Hematopoietic multipotent progenitor cell treated with erythropoietin and hydrocortisone succinate and interleukin-3 and kit ligand, for 15 days (in vitro differentiated cells): ENCODE measurements at regions not wholly inside any gene's neighbourhood (a gene's known extent, or its start where the extent isn't known, plus 50 kb on each side); places are given as distances from the start of the nearest gene placed in this dataset.

Experiments
- DNase-seq: peaks from one replicate; pipeline ENCODE4 v3.0.0-alpha.2; 2015; ENCODE audit warnings: low spot score

DNA sequence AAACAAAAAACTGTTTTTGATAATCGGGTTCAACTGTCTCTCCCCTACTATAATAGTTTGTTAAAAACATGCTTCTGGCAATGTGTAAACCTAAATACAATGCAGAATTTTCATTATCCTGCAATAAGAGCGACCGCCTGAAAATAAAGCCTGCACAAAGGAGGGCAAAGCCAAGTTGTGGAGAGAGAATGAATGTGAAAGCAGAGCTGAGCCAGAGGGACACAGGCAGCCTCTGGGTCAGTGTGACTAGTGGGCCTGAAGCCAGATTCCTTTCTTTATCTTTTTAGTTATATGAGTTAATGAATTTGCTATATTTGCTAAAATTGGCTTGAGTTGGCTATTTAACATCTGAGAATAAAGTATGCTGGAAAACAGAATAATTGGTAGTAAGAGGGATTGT, 615.2 kb downstream of the PLA2G4A start:
- DNase-seq: no peak

- no peak for DNase-seq
Measured at GRCh38 chr1:187445066-187445465, 616.3 kb downstream of the PLA2G4A start.

DNA sequence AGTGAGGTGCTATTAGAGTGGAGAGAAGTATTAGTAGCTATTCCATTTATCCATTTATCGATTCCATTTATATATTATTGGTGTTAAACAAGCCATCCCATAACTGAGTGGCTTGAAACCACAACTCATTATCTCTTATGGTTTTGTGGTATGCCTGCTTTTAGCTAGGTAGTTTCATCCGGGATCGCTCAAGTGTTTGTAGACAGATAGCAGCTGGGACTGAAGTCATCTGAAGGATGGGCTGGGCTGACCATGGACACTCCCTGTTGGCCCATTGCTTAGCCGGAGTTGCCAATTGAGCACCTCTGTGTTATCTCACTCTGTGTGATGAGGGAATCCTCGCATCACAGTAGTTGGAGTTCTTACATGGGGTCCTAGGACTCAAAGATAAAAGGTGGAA, 622.5 kb downstream of the PLA2G4A start:
- no peak for DNase-seq

- no peak for DNase-seq
Measured at GRCh38 chr1:187454010-187454409, 625.3 kb downstream of the PLA2G4A start.

DNA sequence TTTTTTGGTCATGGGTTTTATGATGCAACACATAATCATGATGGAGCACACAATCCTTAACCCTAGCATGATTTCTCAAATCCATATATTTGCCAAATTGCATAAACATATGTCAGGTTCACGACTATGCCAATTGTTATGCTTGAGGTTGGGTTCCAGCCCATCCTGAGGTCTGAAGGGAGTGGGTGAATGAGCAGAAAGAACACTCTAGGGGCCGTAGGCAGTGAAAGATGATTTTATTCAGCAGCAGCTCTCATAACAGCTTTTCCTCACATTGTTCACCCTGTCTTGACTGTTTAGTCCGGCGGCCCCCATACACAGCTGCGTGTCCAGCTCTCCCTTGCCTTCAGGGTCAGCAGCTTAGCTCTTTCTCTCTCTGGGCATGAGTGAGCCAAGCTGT, 627.7 kb downstream of the PLA2G4A start:
- no peak for DNase-seq

DNA sequence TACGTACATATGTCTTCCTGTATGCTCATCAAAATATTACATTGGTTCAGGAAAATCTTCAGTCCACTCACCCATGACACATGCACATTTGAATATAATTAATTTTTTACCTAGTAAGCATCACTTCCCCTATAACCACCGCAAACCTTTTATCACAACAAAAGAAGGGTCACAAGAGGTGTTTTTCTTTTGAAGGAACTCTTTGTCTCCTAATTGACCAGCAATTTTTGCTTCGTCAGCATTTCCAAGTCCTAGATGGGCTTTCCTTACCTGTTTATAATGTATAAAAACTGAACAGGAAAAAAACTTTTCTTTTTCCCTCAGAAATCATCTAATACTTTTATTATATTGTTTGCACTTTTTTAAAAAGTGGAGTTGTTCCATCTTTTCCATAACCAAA, 631.3 kb downstream of the PLA2G4A start:
- DNase-seq: no peak

DNA sequence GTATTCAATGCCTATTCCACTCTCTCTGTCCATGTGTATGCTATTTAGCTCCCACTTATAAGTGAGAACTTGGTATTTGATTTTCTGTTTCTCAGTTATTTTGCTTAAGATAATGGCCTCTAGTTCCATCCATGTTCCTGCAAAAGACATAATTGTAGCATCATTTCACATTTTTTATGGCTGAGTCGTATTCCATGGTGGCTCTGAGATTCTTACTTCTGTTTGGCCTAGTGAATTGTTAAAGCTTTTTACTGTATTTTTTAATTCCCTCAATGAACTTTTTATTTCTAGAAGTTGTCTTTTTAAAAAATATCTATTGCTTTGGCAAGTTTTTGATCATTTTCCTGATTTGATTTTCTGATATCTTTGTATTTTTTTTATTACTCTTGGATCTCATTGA, 635.6 kb downstream of the PLA2G4A start:
- no peak for DNase-seq

DNA sequence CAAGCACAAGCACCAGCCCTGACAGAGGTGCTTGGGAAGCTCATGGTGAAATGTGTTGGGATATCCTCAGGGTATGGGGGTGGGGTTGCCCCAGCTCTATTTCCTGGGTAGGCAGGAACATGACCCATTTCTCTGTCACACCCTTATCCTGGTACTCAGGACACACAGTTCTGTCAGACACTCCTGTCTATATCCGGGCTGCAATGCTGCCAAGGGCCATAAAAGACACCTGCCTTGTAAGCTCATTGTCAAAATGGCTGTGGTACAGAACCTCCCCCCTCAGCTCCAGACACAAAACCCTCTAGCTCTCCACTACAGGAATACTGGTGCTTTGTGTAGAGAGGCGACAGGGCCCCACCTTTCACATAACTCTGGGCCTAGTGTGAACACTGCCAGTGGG, 636.7 kb downstream of the PLA2G4A start:
- DNase-seq: no peak

GRCh38 chr1:187469836-187470235, 641.1 kb downstream of the PLA2G4A start:
- no peak for DNase-seq

DNA sequence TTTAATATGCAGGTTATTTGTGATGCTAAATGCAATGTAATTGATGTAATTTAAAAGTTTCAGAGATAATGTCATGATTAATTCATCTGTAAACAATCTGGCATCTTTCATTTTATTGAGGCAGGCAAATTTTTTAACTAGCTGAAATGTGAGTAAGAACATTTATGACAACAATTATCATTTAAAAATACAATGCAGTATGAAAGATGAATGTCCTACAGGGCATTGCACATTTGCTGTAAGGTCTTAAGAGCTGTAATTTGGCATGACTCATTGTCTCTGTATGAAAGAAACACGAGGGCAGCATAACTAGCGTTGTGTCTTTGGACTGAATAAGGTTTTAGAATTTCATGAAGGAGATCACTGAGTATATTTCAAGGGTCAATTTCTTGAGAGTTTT, 642.8 kb downstream of the PLA2G4A start:
- DNase-seq: no peak

DNA sequence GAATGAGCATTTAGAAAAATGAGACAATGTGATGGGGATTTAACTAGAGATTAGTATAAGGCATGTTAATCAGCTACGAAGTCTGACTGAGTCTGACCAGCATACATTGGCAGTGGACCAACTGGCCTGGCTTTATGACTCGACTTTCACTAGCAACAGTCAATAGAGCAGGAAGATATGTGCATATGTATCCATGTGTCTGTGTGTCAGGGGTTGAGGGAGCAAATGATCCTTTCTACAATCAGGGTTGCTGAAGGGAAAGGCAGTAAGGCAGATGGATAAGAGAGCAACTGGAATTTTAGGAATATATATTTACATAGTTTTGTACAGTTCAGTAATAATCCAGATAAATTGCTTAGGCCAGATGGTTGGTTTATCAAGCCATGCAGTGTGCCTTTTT, 645.6 kb downstream of the PLA2G4A start:
- DNase-seq: no peak

DNA sequence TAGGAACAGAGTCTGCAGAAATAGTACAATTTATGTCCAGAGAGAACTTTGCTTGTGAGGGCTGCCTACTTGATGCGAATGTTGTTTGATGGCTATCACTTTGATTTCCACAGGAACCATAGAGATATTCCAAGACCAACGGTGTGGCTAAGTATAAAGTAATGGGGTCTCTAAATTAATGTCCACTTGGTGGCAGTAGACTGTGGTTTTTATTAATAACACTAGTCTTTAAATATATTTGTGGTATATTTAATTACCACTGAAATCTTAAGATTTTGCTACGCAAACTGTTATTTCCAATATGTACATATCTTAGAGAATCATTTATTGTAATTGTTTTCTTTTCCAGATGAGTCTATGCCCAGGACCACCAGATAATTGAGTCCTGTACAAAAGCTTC, 647.9 kb downstream of the PLA2G4A start:
- DNase-seq: no peak

DNA sequence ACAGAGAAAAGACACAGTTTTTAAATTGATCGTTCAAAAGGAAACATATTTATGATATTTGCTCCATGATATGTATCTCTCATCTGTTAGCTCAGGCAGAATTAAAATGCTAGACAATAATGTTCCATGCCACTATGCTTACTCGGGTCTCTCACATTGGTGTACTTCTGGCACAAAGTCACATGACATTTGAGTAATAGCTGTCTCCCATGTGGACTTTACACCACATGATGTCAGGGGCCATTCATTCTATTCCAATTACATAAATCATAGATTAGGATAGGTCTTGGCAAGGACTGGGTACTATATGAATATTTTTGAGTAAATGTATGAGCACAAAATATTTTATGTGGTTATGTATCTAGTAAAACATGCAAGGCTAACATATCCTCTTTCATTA, 648.4 kb downstream of the PLA2G4A start:
- no peak for DNase-seq

- DNase-seq: no peak
Measured at GRCh38 chr1:187477535-187477934, 648.8 kb downstream of the PLA2G4A start.

DNA sequence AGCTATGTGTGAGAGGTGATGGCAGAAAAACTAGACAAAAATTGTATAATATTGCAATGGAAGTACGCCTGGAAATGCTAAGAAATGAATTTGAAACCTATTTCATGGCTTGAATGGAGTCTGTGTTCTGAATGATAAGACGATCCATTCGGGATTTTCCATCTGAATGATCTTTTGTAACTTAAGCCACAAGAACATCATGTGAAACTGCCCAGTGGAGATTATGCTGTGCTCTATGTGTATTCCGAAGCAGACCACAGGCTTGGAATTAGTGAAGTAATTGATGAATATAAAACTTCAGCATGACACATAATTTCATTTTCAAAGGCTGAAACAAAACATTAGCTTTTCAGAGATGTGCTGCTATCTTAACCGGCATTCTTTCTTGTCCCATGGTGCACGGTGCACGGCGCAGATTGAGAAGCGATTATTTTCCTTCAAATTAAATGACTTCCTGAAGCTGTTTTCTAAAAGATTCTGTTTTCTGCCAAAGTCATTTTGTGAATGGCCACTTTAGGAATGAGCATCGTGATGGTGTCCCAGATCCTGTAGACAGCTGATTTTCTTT, 652.9 kb downstream of the PLA2G4A start:
- DNase-seq: no peak

GRCh38 chr1:187490266-187490665, 661.5 kb downstream of the PLA2G4A start:
- no peak for DNase-seq

DNA sequence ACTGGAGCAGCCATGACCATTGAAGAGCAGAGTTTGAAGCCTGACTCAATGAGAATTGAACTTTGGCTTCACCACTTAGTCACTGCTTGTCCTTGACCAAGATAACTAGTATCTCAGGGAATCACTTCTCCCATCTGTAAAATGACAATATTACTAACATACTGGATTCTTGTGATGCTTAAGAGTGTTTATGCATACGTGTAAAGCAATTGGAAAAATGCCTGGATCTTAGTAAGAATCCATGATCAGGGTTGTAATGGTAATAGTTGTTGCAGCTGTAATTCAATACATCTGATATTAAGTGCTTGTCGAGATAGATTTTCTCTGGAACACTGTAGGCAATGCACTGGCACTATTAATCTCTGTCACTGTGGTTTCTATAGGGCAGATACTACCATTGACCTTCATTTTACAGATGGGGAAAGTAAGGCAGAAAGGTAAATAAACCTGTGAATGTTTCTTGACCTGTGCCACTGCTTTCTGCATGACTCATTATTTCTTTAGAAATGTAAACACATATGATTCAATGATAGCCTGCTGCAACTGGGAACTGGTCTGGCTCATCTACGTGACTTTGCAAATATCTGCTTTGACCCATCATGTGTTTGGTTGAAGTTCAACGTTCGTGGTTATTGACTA, 662.5 kb downstream of the PLA2G4A start:
- DNase-seq: no peak

DNA sequence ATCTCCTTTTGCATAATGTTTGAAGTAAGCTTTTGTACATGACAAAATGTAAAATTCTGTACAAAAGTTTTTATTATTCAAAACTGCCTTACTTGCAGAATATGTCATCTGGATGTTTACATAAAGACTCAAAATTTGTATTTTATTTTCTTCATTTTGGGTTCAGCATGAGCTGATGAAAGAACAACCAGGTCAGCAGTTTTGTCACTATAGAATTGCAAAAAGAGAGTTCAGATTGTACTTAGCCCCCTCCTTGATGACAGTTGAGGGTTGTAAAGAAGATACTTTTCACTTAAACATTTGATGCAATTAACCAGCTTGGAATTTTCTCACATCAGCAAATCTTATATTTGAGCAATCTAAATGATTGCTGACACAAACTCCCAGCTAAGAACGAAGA, 669.3 kb downstream of the PLA2G4A start:
- DNase-seq: no peak

DNA sequence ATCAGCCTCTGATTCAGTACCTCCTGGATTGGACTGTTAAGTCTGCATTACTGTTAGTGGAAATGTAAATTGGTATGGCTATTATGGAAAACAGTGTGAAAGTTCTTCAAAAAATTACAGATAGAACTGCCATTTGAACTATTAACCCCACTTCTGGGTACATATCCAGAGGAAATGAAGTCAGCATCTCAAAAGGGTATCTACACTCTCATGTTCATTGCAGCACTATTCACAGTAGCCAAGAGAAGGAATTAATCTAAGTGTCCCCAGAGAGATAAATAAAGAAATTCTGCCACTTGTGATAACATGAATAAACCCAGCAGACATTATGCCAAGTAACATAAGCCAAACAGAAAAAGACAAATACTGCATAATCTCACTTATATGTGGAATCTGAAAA, 676.0 kb downstream of the PLA2G4A start:
- no peak for DNase-seq

GRCh38 chr1:187509091-187509490, 680.3 kb downstream of the PLA2G4A start:
- no peak for DNase-seq

DNA sequence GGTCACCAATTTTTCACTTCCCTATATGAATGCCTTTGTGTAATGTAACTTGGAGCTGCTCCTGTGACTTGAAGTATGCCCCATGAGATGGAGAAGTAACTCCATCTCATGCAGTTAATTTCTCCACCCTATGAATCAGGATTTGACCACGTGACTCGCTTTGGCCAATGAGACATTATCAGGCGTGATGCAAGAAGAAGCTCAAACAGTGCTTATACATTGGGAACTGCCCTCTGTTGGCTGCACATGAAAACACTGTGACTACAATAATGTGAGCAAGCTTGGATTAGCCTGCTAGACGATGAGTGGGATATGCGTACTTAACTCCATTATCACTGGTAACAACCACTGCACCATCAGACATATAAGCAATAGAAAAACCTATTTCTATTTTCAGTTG, 684.4 kb downstream of the PLA2G4A start:
- no peak for DNase-seq

GRCh38 chr1:187514110-187514509, 685.4 kb downstream of the PLA2G4A start:
- no peak for DNase-seq

DNA sequence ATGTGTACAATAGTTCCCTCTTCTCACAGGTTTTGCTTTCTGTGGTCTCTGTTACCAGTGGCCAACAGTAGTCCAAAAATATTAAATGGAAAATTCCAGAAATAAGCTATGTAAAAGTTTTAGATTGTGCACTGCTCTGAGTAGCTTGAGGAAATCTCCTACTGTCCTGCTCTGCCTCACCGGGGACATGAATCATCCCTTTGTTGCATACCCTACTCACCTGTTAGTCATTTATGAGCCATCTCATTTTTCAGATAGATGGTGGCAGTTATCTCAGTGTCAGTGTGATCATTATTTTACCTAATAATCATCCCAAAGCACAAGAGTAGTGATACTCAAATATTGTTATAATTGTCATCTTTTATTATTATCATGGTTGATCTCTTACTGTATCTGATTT, 688.1 kb downstream of the PLA2G4A start:
- DNase-seq: no peak

DNA sequence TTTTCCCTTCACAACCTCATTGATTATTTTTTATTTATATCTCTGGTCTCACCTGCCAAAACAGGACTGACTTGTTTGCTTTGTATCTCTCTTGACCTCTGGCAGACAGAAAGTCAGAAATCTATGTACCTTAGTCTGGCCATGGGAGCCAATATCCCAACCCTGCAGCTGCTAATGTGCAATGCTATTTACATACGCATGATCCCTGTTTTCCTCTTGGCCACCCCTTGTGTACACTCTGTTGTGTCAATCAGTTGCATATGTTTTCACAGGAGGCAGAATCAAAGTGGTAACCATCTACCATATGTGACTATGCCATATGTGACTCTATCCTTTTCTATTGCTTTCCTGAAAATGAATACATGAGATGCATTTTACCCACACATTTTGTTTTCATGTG, 688.8 kb downstream of the PLA2G4A start:
- DNase-seq: no peak
